H9 (cell line): ENCODE measurements at regions not wholly inside any gene's neighbourhood (a gene's known extent, or its start where the extent isn't known, plus 50 kb on each side); places are given as distances from the start of the nearest gene placed in this dataset.

Experiments used
- DNase-seq: peaks from one replicate; pipeline ENCODE4 v3.0.0-alpha.2; 2017
- H2AFZ ChIP-seq: one replicate; pipeline ENCODE4 v1.6.1; 2013; ENCODE audit warnings: mild to moderate bottlenecking, low read length, control low read depth, moderate library complexity
- H2AK5ac ChIP-seq: 2 replicates; pipeline ENCODE4 v1.6.1; 2013; ENCODE audit warnings: low read length, control low read depth, mixed read lengths; ENCODE audit not compliant: insufficient read length
- H2BK120ac ChIP-seq: one replicate; pipeline ENCODE4 v1.6.1; 2013; ENCODE audit warnings: low read depth, mild to moderate bottlenecking, low read length, control low read depth, inconsistent platforms; ENCODE audit not compliant: poor library complexity, severe bottlenecking
- H2BK12ac ChIP-seq: 2 replicates; pipeline ENCODE4 v1.6.1; 2013; ENCODE audit warnings: low read length, control low read depth, mixed read lengths, low read depth; ENCODE audit not compliant: insufficient read length
- H2BK15ac ChIP-seq: 2 replicates; pipeline ENCODE4 v1.6.1; 2013; ENCODE audit warnings: low read depth, low read length, control low read depth
- H2BK20ac ChIP-seq: one replicate; pipeline ENCODE4 v1.6.1; 2013; ENCODE audit warnings: low read depth, mild to moderate bottlenecking, low read length, control low read depth, inconsistent platforms; ENCODE audit not compliant: poor library complexity, severe bottlenecking
- H2BK5ac ChIP-seq: 2 replicates; pipeline ENCODE4 v1.6.1; 2013; ENCODE audit warnings: low read length, control low read depth, mixed read lengths; ENCODE audit not compliant: insufficient read length
- H3K14ac ChIP-seq: 2 replicates; pipeline ENCODE4 v1.6.1; 2013; ENCODE audit warnings: low read length, control low read depth; ENCODE audit not compliant: insufficient read depth
- H3K18ac ChIP-seq: 2 replicates; pipeline ENCODE4 v1.6.1; 2013; ENCODE audit warnings: low read depth, mild to moderate bottlenecking, mixed read lengths, low read length, control low read depth; ENCODE audit not compliant: insufficient read length
- H3K23ac ChIP-seq: 2 replicates; pipeline ENCODE4 v1.6.1; 2013; ENCODE audit warnings: low read length, control low read depth, mixed read lengths, low read depth; ENCODE audit not compliant: insufficient read length
- H3K23me2 ChIP-seq: 2 replicates; pipeline ENCODE4 v1.6.1; 2013; ENCODE audit warnings: low read depth, mild to moderate bottlenecking, mixed read lengths, low read length, control low read depth; ENCODE audit not compliant: insufficient read length, poor library complexity, severe bottlenecking
- H3K27ac ChIP-seq: 2 replicates; pipeline ENCODE4 v1.5.1; 2013; ENCODE audit warnings: low read length, control low read depth, mixed read lengths, low read depth; ENCODE audit not compliant: insufficient read length
- H3K27me3 ChIP-seq: 2 replicates; pipeline ENCODE4 v1.6.1; 2013; ENCODE audit warnings: low read length, control low read depth, inconsistent platforms; ENCODE audit not compliant: insufficient read depth
- H3K4ac ChIP-seq: 2 replicates; pipeline ENCODE4 v1.6.1; 2013; ENCODE audit warnings: low read depth, mild to moderate bottlenecking, control low read depth, inconsistent platforms, low read length, moderate library complexity
- H3K4me1 ChIP-seq: 2 replicates; pipeline ENCODE4 v1.6.1; 2013; ENCODE audit warnings: low read length, control low read depth, inconsistent platforms; ENCODE audit not compliant: insufficient read depth
- H3K4me2 ChIP-seq: 2 replicates; pipeline ENCODE4 v1.6.1; 2013; ENCODE audit warnings: low read length, control low read depth, mixed read lengths; ENCODE audit not compliant: insufficient read length, insufficient read depth
- H3K56ac ChIP-seq: 2 replicates; pipeline ENCODE4 v1.6.1; 2013; ENCODE audit warnings: low read depth, mild to moderate bottlenecking, mixed read lengths, low read length, control low read depth; ENCODE audit not compliant: insufficient read length
- H3K79me1 ChIP-seq: 2 replicates; pipeline ENCODE4 v1.6.1; 2013; ENCODE audit warnings: low read depth, mild to moderate bottlenecking, moderate library complexity, low read length, control low read depth, inconsistent platforms; ENCODE audit not compliant: insufficient read depth, poor library complexity, severe bottlenecking
- H3K79me2 ChIP-seq: 2 replicates; pipeline ENCODE4 v1.6.1; 2013; ENCODE audit warnings: low read length, control low read depth, inconsistent platforms; ENCODE audit not compliant: insufficient read depth
- H3K9ac ChIP-seq: 2 replicates; pipeline ENCODE4 v1.6.1; 2013; ENCODE audit warnings: low read length, control low read depth, mixed read lengths; ENCODE audit not compliant: insufficient read length; ENCODE audit errors: extremely low read depth
- H3K9me3 ChIP-seq: one replicate; pipeline ENCODE4 v1.6.1; 2013; ENCODE audit warnings: low read depth, low read length, inconsistent platforms; ENCODE audit not compliant: control insufficient read depth
- H3T11ph ChIP-seq: one replicate; pipeline ENCODE4 v1.6.1; 2013; ENCODE audit warnings: mild to moderate bottlenecking, low read length, control low read depth, inconsistent platforms
- H4K20me1 ChIP-seq: one replicate; pipeline ENCODE4 v1.6.1; 2013; ENCODE audit not compliant: control insufficient read depth, insufficient read length, insufficient read depth
- H4K5ac ChIP-seq: 2 replicates; pipeline ENCODE4 v1.6.1; 2013; ENCODE audit warnings: low read depth, mild to moderate bottlenecking, mixed read lengths, low read length, control low read depth; ENCODE audit not compliant: insufficient read length
- H4K8ac ChIP-seq: replicated peaks from 2 replicates; pipeline ENCODE4 v1.6.1; 2013; ENCODE audit warnings: low read length, control low read depth, mixed read lengths, low read depth; ENCODE audit not compliant: insufficient read length
- H4K91ac ChIP-seq: 2 replicates; pipeline ENCODE4 v1.6.1; 2013; ENCODE audit warnings: low read depth, mild to moderate bottlenecking, moderate library complexity, mixed read lengths, low read length, control low read depth; ENCODE audit not compliant: insufficient read length
- H3K27ac Mint-ChIP-seq, 3 experiments: 2 replicates in 2 of 3; 3 replicates in 1 of 3; pipeline ENCODE4 v1.8.0; 2020 to 2021; ENCODE audit warnings: mixed read lengths in 3 of 3, mild to moderate bottlenecking in 1 of 3, moderate library complexity in 1 of 3
- H3K27me3 Mint-ChIP-seq: 2 replicates; pipeline ENCODE4 v1.8.0; 2021; ENCODE audit warnings: low read depth, mild to moderate bottlenecking, moderate library complexity, mixed read lengths
- H3K36me3 Mint-ChIP-seq, 3 experiments: 2 replicates in 2 of 3; 3 replicates in 1 of 3; pipeline ENCODE4 v1.8.0; 2020 to 2021; ENCODE audit warnings: low read depth in 3 of 3, mixed read lengths in 3 of 3; ENCODE audit not compliant: insufficient read depth in 1 of 3
- H3K4me1 Mint-ChIP-seq, 2 experiments: 2 replicates each; pipeline ENCODE4 v1.8.0; 2020; ENCODE audit warnings: mixed read lengths in 2 of 2
- H3K4me3 Mint-ChIP-seq, 2 experiments: 2 replicates in 1 of 2; 3 replicates in 1 of 2; pipeline ENCODE4 v1.8.0; 2020 to 2021; ENCODE audit warnings: mild to moderate bottlenecking in 2 of 2, mixed read lengths in 2 of 2, moderate library complexity in 1 of 2
- H3K9me3 Mint-ChIP-seq, 2 experiments: 2 replicates in 1 of 2; 3 replicates in 1 of 2; pipeline ENCODE4 v1.8.0; 2020; ENCODE audit warnings: mild to moderate bottlenecking in 2 of 2, mixed read lengths in 2 of 2, moderate library complexity in 1 of 2
- WGBS: extraction: QIAGEN DNeasy Blood & Tissue Kit; methylation state at CpG from one replicate; pipeline ENCODE4 v1.1.7; 2013; ENCODE audit warnings: missing lambda C conversion rate, low lambda C conversion rate, mixed read lengths; ENCODE audit not compliant: insufficient read length; ENCODE audit errors: extremely low coverage; 5-methylcytosine and 5-hydroxymethylcytosine counted together
- TF ChIP-seq, protein P1 (sequence below): fragments of 200-600 bp; sonication (generic); conservative IDR thresholded peaks from 3 replicates; pipeline ENCODE4 v1.8.0; 2021; ENCODE audit warnings: antibody characterized with exemption, mild to moderate bottlenecking

DNA sequence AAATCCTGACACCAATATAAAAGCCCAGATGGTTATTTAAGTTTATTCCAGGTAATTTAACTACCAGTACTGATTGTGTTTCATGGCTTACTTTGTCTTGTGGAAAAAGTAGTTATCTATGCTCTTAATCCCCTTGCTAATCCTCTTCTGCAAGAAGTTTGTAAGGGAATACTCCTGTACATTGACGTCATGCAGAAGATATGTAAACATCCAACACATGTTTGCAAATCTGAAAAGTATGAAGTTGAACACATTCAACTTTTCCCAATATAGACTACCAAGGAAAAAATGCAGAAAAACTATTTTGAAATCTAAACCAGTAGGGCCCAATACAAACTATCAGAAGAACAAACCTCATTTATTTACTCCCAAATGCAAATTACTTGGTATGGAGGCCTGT lies 56.3 kb upstream of the ELL2 start:
- Histone ChIP-seq H3K9ac (no peak overlapping the region), H2BK15ac (no peak overlapping the region), H3K4me1 (no peaks in the 10 kb centered on the region), H3K23ac (no peak overlapping the region), H2AK5ac (no peak overlapping the region), H3K79me2 (no peaks in the 10 kb centered on the region), H2BK12ac (no peak overlapping the region), H3K79me1 (no peaks in the 10 kb centered on the region), H4K5ac (no peak overlapping the region), H2BK120ac (no peak overlapping the region), H2BK5ac (no peak overlapping the region), H3K4me2 (no peak overlapping the region), H3K23me2 (no peaks in the 10 kb centered on the region), H4K91ac (no peak overlapping the region), H3K4ac (no peak overlapping the region), H2AFZ (no peak overlapping the region), H3K27ac (no peak overlapping the region), H3K18ac (no peak overlapping the region), H3K56ac (no peak overlapping the region), H3K27me3 (no peaks in the 10 kb centered on the region), H3K14ac (no peak overlapping the region), H2BK20ac (no peak overlapping the region), H4K20me1 (no peaks in the 10 kb centered on the region), H3K9me3 (no peaks in the 10 kb centered on the region), H4K8ac (no peak overlapping the region), H3T11ph (no peak overlapping the region)
- no peaks in the 10 kb centered on the region for H3K4me1 Mint-ChIP-seq
- no peak for DNase-seq
- TF ChIP-seq, protein P1, sequence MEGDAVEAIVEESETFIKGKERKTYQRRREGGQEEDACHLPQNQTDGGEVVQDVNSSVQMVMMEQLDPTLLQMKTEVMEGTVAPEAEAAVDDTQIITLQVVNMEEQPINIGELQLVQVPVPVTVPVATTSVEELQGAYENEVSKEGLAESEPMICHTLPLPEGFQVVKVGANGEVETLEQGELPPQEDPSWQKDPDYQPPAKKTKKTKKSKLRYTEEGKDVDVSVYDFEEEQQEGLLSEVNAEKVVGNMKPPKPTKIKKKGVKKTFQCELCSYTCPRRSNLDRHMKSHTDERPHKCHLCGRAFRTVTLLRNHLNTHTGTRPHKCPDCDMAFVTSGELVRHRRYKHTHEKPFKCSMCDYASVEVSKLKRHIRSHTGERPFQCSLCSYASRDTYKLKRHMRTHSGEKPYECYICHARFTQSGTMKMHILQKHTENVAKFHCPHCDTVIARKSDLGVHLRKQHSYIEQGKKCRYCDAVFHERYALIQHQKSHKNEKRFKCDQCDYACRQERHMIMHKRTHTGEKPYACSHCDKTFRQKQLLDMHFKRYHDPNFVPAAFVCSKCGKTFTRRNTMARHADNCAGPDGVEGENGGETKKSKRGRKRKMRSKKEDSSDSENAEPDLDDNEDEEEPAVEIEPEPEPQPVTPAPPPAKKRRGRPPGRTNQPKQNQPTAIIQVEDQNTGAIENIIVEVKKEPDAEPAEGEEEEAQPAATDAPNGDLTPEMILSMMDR = no peak
- WGBS = no CpG with 5 or more reads among the region's 1 CpG
- H3K27ac Mint-ChIP-seq = no peak overlapping the region
- peaks cover 0 to 3% of the 10 kb centered on the region in 2 experiments; a peak in 1 of 5 replicates for H3K9me3 Mint-ChIP-seq
- no peak overlapping the region for H3K4me3 Mint-ChIP-seq
- no peaks in the 10 kb centered on the region for H3K27me3 Mint-ChIP-seq
- H3K36me3 Mint-ChIP-seq = no peaks in the 10 kb centered on the region
